Keratinocyte (primary cell): ENCODE measurements at regions not wholly inside any gene's neighbourhood (a gene's known extent, or its start where the extent isn't known, plus 50 kb on each side); places are given as distances from the start of the nearest gene placed in this dataset.

Experiments
- DNase-seq: peaks from one replicate; pipeline ENCODE4 v3.0.0-alpha.2; 2011; ENCODE audit warnings: low read depth, missing footprints, low spot score
- FAIRE-seq: peaks from 2 replicates; lab custom pipeline; 2011; peaks lifted over from hg19 to GRCh38; lab: Jason Lieb, UNC
- H2AFZ ChIP-seq: 2 replicates; pipeline ENCODE4 v1.6.0; 2012; ENCODE audit warnings: low read length, control low read depth, inconsistent platforms; ENCODE audit not compliant: control insufficient read depth
- H3K27ac ChIP-seq: 2 replicates; pipeline ENCODE4 v1.5.1; 2011; ENCODE audit warnings: low read length; ENCODE audit not compliant: control insufficient read depth, insufficient read depth
- H3K27me3 ChIP-seq: 3 replicates; pipeline ENCODE4 v1.6.0; 2011; ENCODE audit warnings: low read length; ENCODE audit not compliant: control insufficient read depth, insufficient read depth; ENCODE audit errors: extremely low read depth
- H3K36me3 ChIP-seq, 2 experiments: 2 replicates in 1 of 2; 3 replicates in 1 of 2; pipeline ENCODE4 v1.5.1; 2011; ENCODE audit warnings: low read length in 2 of 2, mild to moderate bottlenecking in 1 of 2; ENCODE audit not compliant: control insufficient read depth in 2 of 2, insufficient read depth in 2 of 2; ENCODE audit errors: extremely low read depth in 1 of 2
- H3K4me1 ChIP-seq: 3 replicates; pipeline ENCODE4 v1.5.1; 2011; ENCODE audit warnings: low read length; ENCODE audit not compliant: control insufficient read depth, insufficient read depth; ENCODE audit errors: extremely low read depth
- H3K4me2 ChIP-seq: 3 replicates; pipeline ENCODE4 v1.6.0; 2011; ENCODE audit warnings: low read depth, low read length; ENCODE audit not compliant: control insufficient read depth, insufficient read depth; ENCODE audit errors: extremely low read depth
- H3K4me3 ChIP-seq, 3 experiments: fragments of 200-600 bp in 1 of 3; sonication (generic) in 1 of 3; 2 replicates in 2 of 3; 3 replicates in 1 of 3; pipeline ENCODE4 v1.5.1; 2011 to 2016; ENCODE audit warnings: low read length in 3 of 3, mild to moderate bottlenecking in 3 of 3, control low read depth in 2 of 3, inconsistent platforms in 1 of 3, low read depth in 1 of 3, mixed read lengths in 1 of 3, mixed run types in 1 of 3, moderate library complexity in 1 of 3; ENCODE audit not compliant: control insufficient read depth in 2 of 3, insufficient read depth in 2 of 3; ENCODE audit errors: extremely low read depth in 1 of 3
- H3K79me2 ChIP-seq: 2 replicates; pipeline ENCODE4 v1.6.0; 2012; ENCODE audit warnings: low read length; ENCODE audit not compliant: control insufficient read depth, insufficient read depth
- H3K9ac ChIP-seq: 3 replicates; pipeline ENCODE4 v1.6.0; 2011; ENCODE audit warnings: low read length; ENCODE audit not compliant: control insufficient read depth, insufficient read depth; ENCODE audit errors: extremely low read depth
- H3K9me1 ChIP-seq: 3 replicates; pipeline ENCODE4 v1.6.0; 2011; ENCODE audit warnings: low read length; ENCODE audit not compliant: control insufficient read depth, insufficient read depth; ENCODE audit errors: extremely low read depth
- H3K9me3 ChIP-seq: 2 replicates; pipeline ENCODE4 v1.5.1; 2012; ENCODE audit warnings: low read depth, low read length; ENCODE audit not compliant: control insufficient read depth
- H4K20me1 ChIP-seq: 3 replicates; pipeline ENCODE4 v1.6.0; 2011; ENCODE audit warnings: low read length; ENCODE audit not compliant: control insufficient read depth, insufficient read depth; ENCODE audit errors: extremely low read depth
- CTCF ChIP-seq, 3 experiments: IDR thresholded peaks in 1 of 3; conservative IDR thresholded peaks in 1 of 3; optimal IDR thresholded peaks in 1 of 3; 2 replicates in 2 of 3; 3 replicates in 1 of 3; pipeline versions ENCODE3 to v1.5.1; 2011; ENCODE audit warnings: low read length in 3 of 3, mild to moderate bottlenecking in 3 of 3, moderate library complexity in 2 of 3, control low read depth in 1 of 3, inconsistent platforms in 1 of 3; ENCODE audit not compliant: insufficient read depth in 2 of 3; ENCODE audit errors: extremely low read depth in 1 of 3
- EZH2 ChIP-seq: IDR thresholded peaks from one replicate; pipeline ENCODE4 v1.6.1; 2012; ENCODE audit warnings: inconsistent platforms, mild to moderate bottlenecking, low read length, moderate library complexity
- dilution Hi-C: fragments of 300-500 bp; cut with MboI; formaldehyde crosslinking; loops from one replicate; pipeline ENCODE4 v1.7.0; 2020; ENCODE audit warnings: low sequenced_read_pairs; ENCODE audit not compliant: extremely low pct_ligation_motif_present

GRCh38 chr2:66679442-66679841, 244.5 kb downstream of the MEIS1 start:
- H3K9me3 ChIP-seq: no peaks in the 10 kb centered on the region
- H3K27ac ChIP-seq: no peak overlapping the region
- H4K20me1 ChIP-seq: no peaks in the 10 kb centered on the region
- no peak for DNase-seq
- dilution Hi-C loops: no loop called here
- no peak for TF ChIP-seq EZH2
- no peak for TF ChIP-seq CTCF (optimal IDR thresholded peaks at IDR 0.05 in 1 of 3, IDR thresholded peaks at IDR 0.05 in 1 of 3, conservative IDR thresholded peaks at IDR 0.05 in 1 of 3; ENCODE audit: extremely low read depth in 1 of 3, insufficient read depth in 2 of 3, low read length in 3 of 3)
- no peak overlapping the region for H2AFZ ChIP-seq
- H3K4me3 ChIP-seq: no peak overlapping the region
- no peak overlapping the region for H3K9ac ChIP-seq
- no peak for FAIRE-seq
- H3K79me2 ChIP-seq: no peaks in the 10 kb centered on the region
- H3K4me2 ChIP-seq: no peak overlapping the region
- peaks cover under 1% of the 10 kb centered on the region for H3K4me1 ChIP-seq
- H3K36me3 ChIP-seq: no peaks in the 10 kb centered on the region
- H3K9me1 ChIP-seq: no peaks in the 10 kb centered on the region
- H3K27me3 ChIP-seq: no peaks in the 10 kb centered on the region

GRCh38 chr2:66682476-66682875, 247.6 kb downstream of the MEIS1 start:
- Histone ChIP-seq H3K79me2 (no peaks in the 10 kb centered on the region), H3K9me1 (no peaks in the 10 kb centered on the region), H3K9me3 (no peaks in the 10 kb centered on the region), H3K27me3 (no peaks in the 10 kb centered on the region), H3K27ac (no peak overlapping the region), H3K4me2 (no peak overlapping the region), H2AFZ (no peak overlapping the region), H3K4me3 (no peak overlapping the region), H4K20me1 (no peaks in the 10 kb centered on the region), H3K36me3 (no peaks in the 10 kb centered on the region), H3K9ac (no peak overlapping the region), H3K4me1 (peaks cover 8% of the 10 kb centered on the region)
- no peak for DNase-seq
- no peak for TF ChIP-seq EZH2
- TF ChIP-seq CTCF (optimal IDR thresholded peaks at IDR 0.05 in 1 of 3, IDR thresholded peaks at IDR 0.05 in 1 of 3, conservative IDR thresholded peaks at IDR 0.05 in 1 of 3; ENCODE audit: extremely low read depth in 1 of 3, insufficient read depth in 2 of 3, low read length in 3 of 3): no peak
- dilution Hi-C loops: no loop called here
- FAIRE-seq: no peak
